Ammon's horn (tissue), 1 donor: ENCODE measurements at regions not wholly inside any gene's neighbourhood (a gene's known extent, or its start where the extent isn't known, plus 50 kb on each side); places are given as distances from the start of the nearest gene placed in this dataset.
"Not testable (repeated sequence)": the region's sequence is repeated elsewhere in the genome, so short reads cannot be mapped to it uniquely, and the experiment has no call there.

Source experiments
- DNase-seq: peaks from one replicate; pipeline ENCODE4 v3.0.0-alpha.2; 2016; ENCODE audit warnings: low spot score

DNA sequence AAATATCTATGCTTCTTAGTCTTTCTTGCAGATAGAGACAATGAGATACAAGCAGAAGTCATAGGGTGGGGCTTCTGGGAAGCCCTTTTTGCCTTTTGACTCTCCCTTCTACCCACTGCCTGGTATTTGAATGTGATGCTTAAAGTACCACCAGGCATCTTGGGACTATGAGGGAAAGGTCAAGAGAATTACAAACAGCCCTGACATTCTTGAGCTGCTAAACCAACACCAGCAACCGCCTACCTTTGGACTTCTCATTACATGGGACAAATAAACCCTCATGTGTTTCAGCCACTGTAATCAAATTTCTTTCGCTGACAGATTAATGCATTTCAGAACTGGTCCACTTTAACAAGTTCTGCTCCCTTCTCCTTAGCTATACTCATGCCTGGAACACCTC, 112.8 kb downstream of the LUZP4 start:
- no peak for DNase-seq

DNA sequence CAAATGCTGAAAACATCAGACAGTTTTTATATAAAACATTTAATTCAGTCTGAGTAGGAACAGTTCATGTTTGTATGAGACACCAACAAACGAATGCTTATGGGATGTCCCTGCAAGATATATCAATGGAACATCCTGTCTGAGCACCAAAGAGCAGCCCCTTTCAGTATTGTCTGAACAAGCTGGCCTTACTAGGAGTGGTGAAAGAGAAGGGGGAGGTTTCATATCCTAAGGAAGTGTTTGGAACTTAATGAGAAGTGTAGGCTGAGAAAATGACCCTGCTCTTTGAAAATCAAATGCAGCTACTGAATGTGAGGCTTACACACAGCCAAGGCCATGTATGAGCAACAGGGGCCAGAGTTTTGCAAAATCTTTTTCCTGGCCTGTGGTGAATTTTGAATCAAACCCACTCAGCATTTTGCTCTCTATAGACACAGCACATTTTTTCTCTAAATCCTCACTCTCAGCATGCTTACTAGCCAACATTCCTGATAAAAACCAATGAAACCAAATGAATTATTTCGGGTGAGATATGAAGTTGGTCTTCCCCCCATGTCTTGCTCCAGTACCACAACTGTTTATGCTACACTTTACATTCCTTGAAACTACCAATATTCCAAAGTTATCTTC, 119.4 kb downstream of the LUZP4 start:
- no peak for DNase-seq

- DNase-seq, result no peak
These were observed 120.0 kb downstream of the LUZP4 start for GRCh38 chrX:115409551-115409950.

GRCh38 chrX:115410731-115411428, 121.4 kb downstream of the LUZP4 start:
- DNase-seq, result no peak

DNA sequence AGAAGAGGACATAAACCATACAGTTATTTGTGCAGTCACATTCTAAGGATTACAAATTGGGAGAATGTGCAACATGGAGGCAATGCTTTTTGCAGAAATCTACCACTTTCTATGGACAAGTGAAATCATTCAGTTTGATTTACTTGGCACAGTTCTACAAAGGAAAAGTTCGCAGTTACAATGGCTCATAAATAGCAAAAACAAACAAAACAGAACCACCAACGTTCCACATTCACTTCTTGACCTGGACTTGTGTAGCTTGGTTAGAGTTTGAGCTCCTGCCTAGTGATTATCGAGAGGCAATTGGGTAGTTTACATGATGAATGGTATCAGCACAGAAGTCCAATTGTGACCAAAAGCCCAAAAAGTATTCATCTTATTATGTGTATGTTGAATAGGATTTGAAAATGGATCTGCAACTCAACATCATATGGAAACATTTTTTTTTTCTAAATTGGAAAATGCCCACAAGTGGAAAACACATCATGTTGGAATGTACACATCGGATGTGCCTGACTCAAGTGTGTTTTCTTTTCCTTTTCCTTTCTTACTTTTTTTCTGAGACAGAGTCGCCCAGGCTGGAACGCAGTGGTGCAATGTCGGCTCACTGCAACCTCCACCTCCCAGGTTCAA, 123.8 kb downstream of the LUZP4 start:
- DNase-seq, result no peak

- no peak for DNase-seq
These were observed 129.6 kb downstream of the LUZP4 start for GRCh38 chrX:115419069-115419468.

DNA sequence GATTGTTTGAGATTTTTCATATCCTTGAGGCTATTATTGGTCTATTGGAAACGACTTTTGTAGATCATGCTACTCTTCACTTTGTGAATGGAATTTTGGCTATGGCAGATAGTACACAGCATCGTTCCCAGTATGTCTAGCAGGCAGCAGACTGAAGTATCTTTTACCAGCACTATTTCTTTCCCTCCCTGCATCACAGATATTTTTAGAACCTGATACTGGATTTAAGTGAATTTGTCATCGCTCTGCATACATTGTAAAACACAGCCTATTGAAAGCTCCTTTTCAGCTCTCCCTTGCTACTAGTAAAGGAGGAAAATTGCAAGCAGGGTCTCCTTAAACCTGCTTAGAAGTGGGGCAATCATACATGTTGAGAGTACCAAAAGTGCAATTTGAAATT, 133.6 kb downstream of the LUZP4 start:
- no peak for DNase-seq

DNA sequence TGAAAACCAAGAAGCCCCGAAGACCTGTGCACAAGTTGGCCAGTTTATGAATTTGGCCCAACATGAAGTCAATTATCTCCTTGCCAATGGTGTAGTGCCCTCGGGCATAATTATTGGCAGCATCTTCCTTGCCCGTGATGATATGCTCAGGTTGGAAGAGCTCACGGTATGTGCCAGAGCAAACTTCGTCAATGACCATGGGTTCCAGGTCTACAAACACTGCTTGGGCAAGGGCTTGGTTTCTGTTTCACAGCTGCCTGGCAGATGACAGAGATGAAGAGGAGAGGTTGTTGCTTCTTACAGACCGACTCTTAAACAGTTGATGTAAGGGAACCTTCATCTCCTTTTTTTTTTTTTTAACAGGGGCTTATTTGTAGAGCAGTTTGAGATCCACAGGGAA, 135.6 kb upstream of the PLS3 start:
- no peak for DNase-seq

GRCh38 chrX:115427861-115428410, 133.0 kb upstream of the PLS3 start:
- DNase-seq, result peak; percentile 7

DNA sequence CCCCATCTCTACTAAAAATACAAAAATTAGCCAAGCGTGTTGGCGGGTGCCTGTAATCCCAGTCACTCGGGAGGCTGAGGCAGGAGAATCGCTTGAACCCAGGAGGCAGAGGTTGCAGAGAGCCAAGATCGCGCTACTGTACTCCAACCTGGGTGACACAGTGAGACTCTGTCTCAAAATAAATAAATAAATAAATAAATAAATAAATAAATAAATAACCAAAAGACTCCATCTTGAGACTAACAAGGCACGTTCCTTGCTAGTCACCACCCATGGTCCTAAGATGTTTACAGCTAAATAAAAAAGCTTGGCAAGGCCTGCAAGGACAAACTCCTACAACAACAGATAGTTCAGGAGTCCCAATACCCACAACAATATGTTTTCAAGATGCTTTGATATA, 126.1 kb upstream of the PLS3 start:
- not testable (repeated sequence) for DNase-seq

DNA sequence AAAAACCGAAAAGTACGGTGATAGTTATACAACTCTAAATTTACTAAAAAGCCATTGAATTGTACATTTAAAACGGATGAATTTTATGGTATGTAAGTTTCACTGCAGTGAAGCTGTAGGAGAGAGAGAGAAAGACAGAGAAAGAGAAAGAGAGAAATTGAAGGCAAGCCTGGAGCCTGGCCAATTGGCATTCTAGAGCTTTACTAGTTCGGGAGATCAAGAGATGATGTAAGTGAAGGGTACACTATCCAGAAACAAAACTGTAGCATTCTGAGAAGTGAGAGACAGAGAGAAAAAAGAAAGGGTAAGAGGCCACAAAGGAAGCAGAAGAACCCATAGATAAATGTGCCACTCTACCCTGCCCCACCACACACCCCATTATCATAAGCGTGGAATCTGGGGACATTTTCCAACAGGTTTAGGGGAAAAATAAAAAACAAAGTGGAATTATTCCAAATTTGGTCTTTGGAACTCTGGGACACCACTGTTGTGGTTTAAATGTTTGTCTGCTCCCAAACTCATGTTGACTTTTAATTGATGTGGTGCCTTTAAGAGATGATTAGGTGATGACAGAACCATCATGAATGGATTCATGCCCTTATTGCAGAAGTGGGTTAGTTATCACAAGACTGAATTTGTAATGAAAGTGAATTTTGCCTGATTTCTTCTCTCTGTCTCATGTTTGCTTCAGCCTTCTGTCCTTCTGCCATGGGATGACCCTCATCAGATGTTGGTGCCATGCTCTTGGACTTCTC, 123.0 kb upstream of the PLS3 start:
- no peak for DNase-seq

GRCh38 chrX:115448146-115448545, 112.8 kb upstream of the PLS3 start:
- no peak for DNase-seq

DNA sequence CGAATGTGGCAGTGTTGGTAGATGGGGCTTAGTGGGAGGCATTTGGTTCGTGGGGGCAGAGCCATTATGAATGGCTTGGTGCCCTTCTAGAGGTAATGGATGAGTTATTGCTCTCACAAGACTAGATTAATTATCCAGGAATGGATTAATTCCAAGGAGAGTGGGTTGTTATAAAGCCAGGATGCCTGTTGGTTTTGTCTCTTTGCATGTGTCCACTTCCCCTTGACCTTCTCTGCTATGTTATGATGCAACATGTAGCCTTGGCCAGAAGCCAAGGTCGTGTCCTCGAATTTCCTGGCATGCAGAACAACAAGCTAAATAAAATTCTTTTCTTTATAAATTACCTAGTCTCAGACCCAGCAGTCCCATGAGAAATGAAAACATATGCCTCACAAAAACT, 111.2 kb upstream of the PLS3 start:
- no peak for DNase-seq

- no peak for DNase-seq
These were observed 108.7 kb upstream of the PLS3 start for GRCh38 chrX:115452251-115452650.

- DNase-seq, result no peak
These were observed 100.8 kb upstream of the PLS3 start for GRCh38 chrX:115459883-115460880.

- DNase-seq, result no peak
These were observed 98.6 kb upstream of the PLS3 start for GRCh38 chrX:115462406-115462805.

- no peak for DNase-seq
These were observed 93.0 kb upstream of the PLS3 start for GRCh38 chrX:115467961-115468360.

GRCh38 chrX:115472131-115472530, 88.8 kb upstream of the PLS3 start:
- no peak for DNase-seq

- no peak for DNase-seq
These were observed 74.5 kb upstream of the PLS3 start for GRCh38 chrX:115486510-115486909.

- DNase-seq, result no peak
These were observed 73.4 kb upstream of the PLS3 start for GRCh38 chrX:115487608-115488007.

DNA sequence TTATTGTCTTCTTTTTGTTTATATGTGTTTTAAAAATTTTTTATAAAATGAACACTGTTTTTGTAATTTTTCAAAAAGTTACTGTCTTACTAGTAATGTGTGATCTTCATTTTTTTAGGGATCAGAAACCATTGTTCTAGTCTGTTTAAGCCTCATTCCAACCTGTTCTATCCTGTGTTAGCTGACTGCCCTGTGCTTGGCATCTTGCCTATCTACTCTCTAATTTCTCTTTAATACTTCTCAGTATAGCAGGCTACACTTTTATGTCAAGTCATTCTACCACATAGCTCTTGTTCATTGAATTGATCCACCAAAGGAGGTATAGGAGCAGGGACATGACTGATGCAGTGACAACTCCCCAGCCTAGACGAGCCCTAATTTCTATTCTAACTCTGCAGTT, 70.2 kb upstream of the PLS3 start:
- no peak for DNase-seq
